HG02870 (cell line): ENCODE measurements at regions not wholly inside any gene's neighbourhood (a gene's known extent, or its start where the extent isn't known, plus 50 kb on each side); places are given as distances from the start of the nearest gene placed in this dataset.
"Not testable (repeated sequence)": the region's sequence is repeated elsewhere in the genome, so short reads cannot be mapped to it uniquely, and the experiment has no call there.

ENCODE experiments used
- ATAC-seq: cut with Tn5 transposase; IDR thresholded peaks from one replicate; pipeline ENCODE4 v1.9.1; 2021; ENCODE audit warnings: mild to moderate bottlenecking, moderate library complexity; ENCODE audit not compliant: unreplicated experiment

GRCh38 chr2:207437524-207438143 is 92.1 kb upstream of the CREB1 start:
- ATAC-seq: no peak

DNA sequence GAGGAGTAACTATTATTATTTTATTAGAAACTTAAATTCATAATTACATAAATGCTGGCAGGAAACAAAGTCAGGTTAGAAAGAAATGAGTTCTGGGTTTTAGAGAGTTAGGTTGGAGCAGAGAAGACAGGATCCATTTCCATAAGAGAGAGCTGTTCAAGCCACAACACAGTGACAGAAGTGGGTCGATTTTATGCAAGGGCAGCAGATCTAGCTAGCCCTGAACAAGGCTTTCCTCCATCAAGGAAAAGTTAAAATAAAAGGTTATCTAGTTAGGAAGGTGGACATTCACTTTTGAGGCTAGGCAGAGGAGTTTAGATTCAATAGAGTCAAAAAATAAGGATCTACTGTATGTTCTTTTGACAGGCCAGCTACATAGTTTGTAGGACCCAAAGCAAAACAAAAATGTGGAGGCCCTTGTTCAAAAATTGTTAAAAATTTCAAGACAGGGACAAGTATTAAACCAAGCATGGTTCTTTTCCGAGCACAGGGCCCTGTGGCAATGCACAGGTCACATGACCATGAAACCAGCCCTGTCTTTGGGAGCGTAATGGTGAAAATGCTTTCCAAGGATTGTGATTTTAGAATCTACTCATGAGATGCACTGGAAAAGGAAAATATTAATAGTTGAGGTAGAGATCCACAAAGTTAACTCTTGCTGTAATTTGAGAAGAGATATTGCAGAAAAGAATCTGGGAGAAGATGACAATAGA is 91.2 kb upstream of the CREB1 start:
- no peak for ATAC-seq

- not testable (repeated sequence) for ATAC-seq
Observed at GRCh38 chr2:207439881-207440280, 89.9 kb upstream of the CREB1 start.

- ATAC-seq: no peak
Observed at GRCh38 chr2:207444756-207445155, 85.0 kb upstream of the CREB1 start.

GRCh38 chr2:207446653-207447052 is 83.1 kb upstream of the CREB1 start:
- no peak for ATAC-seq

DNA sequence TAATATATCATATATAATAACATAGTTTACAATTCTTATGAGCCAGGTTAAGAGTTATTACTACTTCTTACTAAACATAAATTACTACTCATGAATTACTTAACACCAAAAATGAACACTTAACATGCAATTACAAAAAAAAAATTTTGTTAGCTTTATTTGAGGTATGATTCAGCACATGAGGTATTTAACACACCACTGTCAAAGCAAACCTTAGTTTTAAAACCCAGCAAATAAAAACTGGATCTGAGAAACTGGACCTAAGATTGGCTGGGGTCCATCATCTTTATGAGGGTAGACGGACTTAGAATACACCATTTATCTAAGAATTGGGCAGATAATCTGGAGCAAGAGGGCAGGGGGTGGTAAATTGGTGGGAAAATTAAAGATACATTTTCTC is 81.8 kb upstream of the CREB1 start:
- no peak for ATAC-seq

- ATAC-seq: no peak
Observed at GRCh38 chr2:207449642-207450165, 80.1 kb upstream of the CREB1 start.

DNA sequence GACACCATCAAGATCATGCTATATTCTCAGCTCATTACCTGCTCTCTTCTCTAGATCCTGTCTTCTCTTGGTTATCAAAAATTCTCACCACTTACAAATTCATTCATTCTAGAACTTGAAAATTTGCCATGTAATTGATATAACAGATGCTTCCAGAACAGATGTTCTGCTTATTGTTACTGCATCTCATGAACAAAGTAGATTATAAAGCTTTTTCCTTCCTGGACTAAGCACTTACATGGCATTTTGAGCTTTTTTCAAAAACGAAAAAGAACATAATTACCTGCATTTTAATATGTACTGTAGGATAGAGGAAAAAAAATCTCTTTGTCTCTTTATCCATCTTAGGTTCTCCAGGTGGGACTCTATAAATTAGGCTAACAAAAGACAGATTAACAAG is 79.6 kb upstream of the CREB1 start:
- no peak for ATAC-seq

GRCh38 chr2:207458582-207458981 is 71.2 kb upstream of the CREB1 start:
- ATAC-seq: no peak

DNA sequence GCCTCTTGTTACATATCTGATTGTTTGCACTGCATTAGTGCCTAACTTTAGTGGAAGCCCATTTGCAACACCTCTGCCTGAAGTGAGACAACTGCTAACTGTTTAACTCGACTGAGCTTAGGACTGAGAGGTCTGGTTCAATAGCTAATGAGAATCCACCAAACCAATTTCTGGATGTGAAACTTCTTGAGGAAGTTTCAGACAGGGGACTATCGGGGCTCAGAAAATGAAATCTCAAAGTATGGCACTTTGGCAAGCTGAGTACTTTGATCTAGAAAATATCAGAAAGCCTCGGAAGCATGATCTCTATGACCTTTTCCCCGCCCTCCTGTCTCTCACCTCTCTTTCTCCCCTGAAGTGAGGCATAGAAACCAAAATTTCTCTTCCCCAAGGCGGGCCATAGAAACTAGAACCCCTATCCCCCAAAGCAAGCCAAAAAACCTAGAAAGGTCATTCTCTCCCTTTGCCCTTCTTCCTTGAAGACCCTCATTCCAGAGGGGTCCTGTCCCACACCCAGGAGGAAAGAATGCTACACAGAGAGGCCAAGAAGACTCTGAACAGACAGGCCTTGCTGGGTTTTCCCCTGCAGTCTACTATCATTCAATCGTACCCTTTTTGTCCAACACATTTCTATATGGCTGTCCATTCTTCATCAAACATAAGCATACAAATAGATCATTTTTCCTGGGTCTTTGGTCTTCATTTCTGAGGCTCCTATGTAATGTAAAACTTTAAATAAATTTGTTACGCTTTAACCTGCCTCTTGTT is 69.6 kb upstream of the CREB1 start:
- ATAC-seq: peak; percentile 84

DNA sequence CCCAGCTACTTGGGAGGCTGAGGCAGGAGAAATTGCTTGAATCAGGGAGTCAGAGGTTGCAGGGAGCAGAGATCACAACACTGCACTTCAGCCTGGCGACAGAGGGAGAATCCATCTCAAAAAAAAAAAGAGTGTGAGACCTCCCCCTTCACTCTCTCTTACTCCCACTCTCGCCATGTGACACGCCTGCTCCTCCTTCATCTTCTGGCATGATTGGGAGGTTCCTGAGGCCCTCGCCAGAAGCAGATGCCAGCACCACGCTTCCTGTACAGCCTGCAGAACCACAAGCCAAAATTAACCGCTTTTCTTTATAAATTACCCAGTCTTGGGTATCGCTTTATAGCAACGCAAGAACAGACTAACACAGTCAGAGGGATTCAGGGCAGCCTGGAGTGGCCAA is 66.3 kb upstream of the CREB1 start:
- no peak for ATAC-seq

GRCh38 chr2:207464007-207464406 is 65.8 kb upstream of the CREB1 start:
- ATAC-seq: no peak

DNA sequence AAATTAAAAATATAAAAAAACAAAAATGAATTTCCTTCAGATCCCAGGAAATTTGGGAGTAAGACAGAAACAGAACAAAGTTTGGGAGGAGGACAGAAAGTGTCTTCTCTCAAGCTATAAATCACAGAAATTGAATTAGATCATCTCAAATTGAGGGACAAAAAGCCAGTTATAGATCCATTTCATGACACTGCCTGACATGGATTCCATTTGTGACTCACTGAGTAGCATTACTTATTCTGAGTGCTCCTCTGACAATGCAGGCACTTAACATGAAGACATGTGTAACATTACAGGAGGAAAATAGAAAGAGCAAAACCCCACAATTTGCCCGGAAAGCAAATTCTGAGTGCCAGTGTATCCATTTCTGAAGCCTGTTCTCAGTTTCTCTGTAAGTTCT is 63.9 kb upstream of the CREB1 start:
- no peak for ATAC-seq

- ATAC-seq: peak; percentile 84
Observed at GRCh38 chr2:207467716-207468347, 61.9 kb upstream of the CREB1 start.

DNA sequence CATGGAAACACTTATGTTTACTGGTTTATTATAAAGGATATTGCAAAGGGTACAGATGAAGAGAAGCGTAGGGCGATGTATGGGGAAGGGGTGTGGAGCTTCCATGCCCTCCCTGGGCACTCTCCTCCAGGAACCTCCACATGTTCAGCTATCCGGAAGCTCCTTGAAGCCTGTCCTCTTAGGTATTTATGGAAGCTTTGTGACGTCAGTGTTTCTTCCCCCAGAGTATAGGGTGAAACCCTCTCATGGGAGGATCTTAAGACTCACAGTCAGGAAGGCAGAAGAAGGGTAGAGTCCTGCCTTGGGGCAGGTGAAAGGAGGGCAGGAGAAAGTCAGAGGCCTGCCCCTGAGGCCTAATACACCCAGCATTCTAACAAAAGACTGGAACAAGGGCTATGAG is 61.3 kb upstream of the CREB1 start:
- no peak for ATAC-seq

- no peak for ATAC-seq
Observed at GRCh38 chr2:207469451-207469850, 60.3 kb upstream of the CREB1 start.

- ATAC-seq: no peak
Observed at GRCh38 chr2:207469943-207470729, 59.6 kb upstream of the CREB1 start.

- ATAC-seq: no peak
Observed at GRCh38 chr2:207471261-207471660, 58.5 kb upstream of the CREB1 start.

DNA sequence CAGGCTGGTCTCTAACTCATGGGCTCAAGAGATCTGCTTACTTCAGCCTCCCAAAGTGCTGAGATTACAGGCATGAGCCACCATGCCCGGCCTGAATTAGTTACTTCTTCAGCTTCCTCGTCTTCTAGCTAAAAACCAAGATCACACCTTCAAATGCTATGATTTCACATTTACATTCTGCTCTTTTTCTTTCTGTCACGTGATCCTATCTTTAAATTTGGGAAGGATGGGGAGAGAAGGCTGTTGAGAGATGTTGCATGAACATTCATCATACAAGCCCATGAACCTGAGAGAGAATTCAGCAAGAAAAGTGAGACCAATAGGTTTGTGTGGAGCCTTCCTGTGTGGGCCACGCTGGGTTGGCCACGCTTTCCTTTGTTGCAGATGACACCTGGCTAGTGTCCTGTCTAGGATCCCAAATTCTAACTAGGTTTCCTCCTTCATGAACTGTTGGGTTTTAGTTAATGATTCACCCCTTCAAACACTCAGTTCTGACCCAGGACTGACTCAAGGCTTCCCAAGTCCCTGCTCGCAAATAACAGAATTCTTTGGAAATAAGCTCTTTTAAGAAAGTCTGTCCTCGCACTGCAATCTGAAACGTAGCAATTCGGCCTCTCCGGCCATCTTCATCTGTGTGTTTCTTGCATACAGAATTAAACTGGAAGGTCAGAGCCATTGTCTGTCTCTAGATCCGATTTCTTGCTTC is 57.3 kb upstream of the CREB1 start:
- ATAC-seq: no peak
